ENCODE measurements at regions not wholly inside any gene's neighbourhood (a gene's known extent, or its start where the extent isn't known, plus 50 kb on each side); places are given as distances from the start of the nearest gene placed in this dataset.
"Not testable (repeated sequence)": the region's sequence is repeated elsewhere in the genome, so short reads cannot be mapped to it uniquely, and the experiment has no call there.

GRCh38 chr5:27836704-27837103 lies 798.3 kb upstream of the CDH9 start:
- not testable (repeated sequence) for TF ChIP-seq CTCF, POLR2A (IDR thresholded peaks at IDR 0.05)

Measured in body of pancreas (tissue), 4 donors.